Brain microvascular endothelial cell (primary cell): ENCODE measurements at regions not wholly inside any gene's neighbourhood (a gene's known extent, or its start where the extent isn't known, plus 50 kb on each side); places are given as distances from the start of the nearest gene placed in this dataset.

Experiments
- DNase-seq: peaks from one replicate; pipeline ENCODE4 v3.0.0-alpha.2; 2020
- H3K27ac ChIP-seq: fragments of 250-450 bp; sonication (Bioruptor Pico); 2 replicates; pipeline ENCODE4 v1.5.1; 2020; ENCODE audit warnings: mild to moderate bottlenecking, moderate library complexity
- H3K27me3 ChIP-seq: fragments of 250-450 bp; sonication (Bioruptor Pico); replicated peaks from 2 replicates; pipeline ENCODE4 v1.5.1; 2020; ENCODE audit warnings: mild to moderate bottlenecking
- H3K36me3 ChIP-seq: fragments of 250-450 bp; sonication (Bioruptor Pico); replicated peaks from 2 replicates; pipeline ENCODE4 v1.5.1; 2020; ENCODE audit warnings: mild to moderate bottlenecking
- H3K4me3 ChIP-seq: 2 replicates; pipeline ENCODE4 v1.5.1; 2011; ENCODE audit warnings: low read depth, mild to moderate bottlenecking, control low read depth, low read length, moderate library complexity
- CTCF ChIP-seq: IDR thresholded peaks from 2 replicates; pipeline ENCODE4 v1.5.1; 2011; ENCODE audit warnings: low read depth, mild to moderate bottlenecking, moderate library complexity, low read length, control low read depth, inconsistent platforms; ENCODE audit errors: missing control alignments
- in situ Hi-C: cut with HindIII; loops from 2 replicates; pipeline ENCODE4 v1.10.0; 2017; ENCODE audit warnings: low sequenced_read_pairs, low pct_ligation_motif_present

- in situ Hi-C loops = no loop called here
- no peak overlapping the region for H3K4me3 ChIP-seq
- TF ChIP-seq CTCF = no peak
- peak; percentile 52 for DNase-seq
- H3K27ac ChIP-seq = peak overlapping the region; percentile 39
- H3K36me3 ChIP-seq = no peaks in the 10 kb centered on the region
- H3K27me3 ChIP-seq = no peaks in the 10 kb centered on the region
Measured at GRCh38 chr4:4762909-4763821, 96.3 kb upstream of the MSX1 start.

- in situ Hi-C loops = no loop called here
Measured at GRCh38 chr4:4762300-4762699, 97.2 kb upstream of the MSX1 start.

DNA sequence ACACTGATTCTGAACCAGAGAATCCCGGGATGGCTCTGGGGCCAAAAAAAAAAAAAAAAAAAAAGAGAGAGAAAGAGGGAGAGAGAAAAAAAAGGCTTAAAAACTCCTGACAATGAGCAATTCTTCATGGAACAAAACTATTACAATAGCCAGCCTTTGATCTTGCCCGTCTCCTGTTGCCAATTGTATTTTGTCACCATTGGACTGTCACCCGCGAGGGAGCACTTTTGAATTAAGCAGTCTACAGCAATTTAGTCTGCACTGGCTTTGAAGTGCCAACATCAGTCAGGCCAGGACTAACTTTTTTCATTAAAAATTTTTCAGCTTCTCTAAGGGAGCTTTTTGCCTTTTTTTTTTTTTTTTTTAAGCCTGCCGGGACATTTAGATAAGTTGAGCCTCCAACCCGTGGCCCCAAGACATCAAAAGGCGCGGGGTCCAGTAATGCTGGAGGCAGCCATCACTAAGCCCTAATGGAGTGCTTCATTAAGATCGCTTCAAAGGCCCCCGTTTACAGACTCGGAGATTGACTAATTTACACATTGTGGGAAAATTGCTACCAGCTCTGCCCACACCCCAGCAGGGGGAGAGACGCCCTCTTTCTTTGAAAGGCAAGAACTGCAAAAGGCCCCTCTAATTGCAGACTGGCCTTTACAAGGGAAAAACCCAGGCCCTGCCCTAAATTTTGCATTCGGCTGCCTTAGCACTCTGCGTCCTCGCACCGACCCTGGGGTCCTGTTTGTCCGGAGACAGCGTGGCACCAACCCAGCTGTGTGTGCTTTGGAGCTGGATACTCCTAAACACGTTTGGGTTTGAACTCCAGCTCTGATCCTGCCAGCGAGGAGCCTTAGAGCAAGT is 98.1 kb upstream of the MSX1 start:
- H3K36me3 ChIP-seq = no peaks in the 10 kb centered on the region
- in situ Hi-C loops = no loop called here
- peak; percentile 52 for TF ChIP-seq CTCF
- no peak overlapping the region for H3K4me3 ChIP-seq
- no peak for DNase-seq
- H3K27me3 ChIP-seq = peaks cover 2% of the 10 kb centered on the region
- no peak overlapping the region for H3K27ac ChIP-seq

More at GRCh38 chr4:4762300-4762699, 97.2 kb upstream of the MSX1 start:
- no peak overlapping the region for H3K27ac ChIP-seq
- no peaks in the 10 kb centered on the region for H3K36me3 ChIP-seq
- no peak overlapping the region for H3K4me3 ChIP-seq
- no peak for TF ChIP-seq CTCF
- DNase-seq = no peak
- H3K27me3 ChIP-seq = peaks cover 2% of the 10 kb centered on the region

DNA sequence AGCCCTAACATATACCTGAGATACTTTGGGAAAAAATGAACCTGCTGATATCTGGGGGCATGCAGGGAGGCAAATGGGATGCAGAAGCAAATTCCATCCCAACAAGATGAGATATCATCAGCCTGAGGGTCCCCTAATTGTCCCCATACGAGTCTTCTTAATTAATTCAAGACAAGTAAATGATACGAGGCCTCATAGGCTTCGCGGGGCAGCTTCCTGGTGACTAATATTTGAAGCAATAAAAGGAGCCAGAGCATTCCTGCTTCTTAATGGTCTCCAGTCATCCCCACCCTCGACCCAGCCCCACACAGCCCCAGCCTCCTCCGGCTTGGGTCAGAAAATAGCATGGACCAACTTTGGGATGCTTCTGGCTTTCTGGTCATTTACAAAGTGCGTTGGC is 99.6 kb upstream of the MSX1 start:
- Histone ChIP-seq H3K27me3 (peaks cover 7% of the 10 kb centered on the region), H3K4me3 (no peak overlapping the region), H3K27ac (no peak overlapping the region), H3K36me3 (no peaks in the 10 kb centered on the region)
- no peak for TF ChIP-seq CTCF
- DNase-seq = no peak
- in situ Hi-C loops = no loop called here

- no peak for TF ChIP-seq CTCF
- H3K36me3 ChIP-seq = no peaks in the 10 kb centered on the region
- H3K27ac ChIP-seq = no peak overlapping the region
- no peak for DNase-seq
- H3K27me3 ChIP-seq = peaks cover 7% of the 10 kb centered on the region
- no peak overlapping the region for H3K4me3 ChIP-seq
- in situ Hi-C loops = no loop called here
Measured at GRCh38 chr4:4759232-4759631, 100.2 kb upstream of the MSX1 start.
